HG03097 (cell line): ENCODE measurements at regions not wholly inside any gene's neighbourhood (a gene's known extent, or its start where the extent isn't known, plus 50 kb on each side); places are given as distances from the start of the nearest gene placed in this dataset.

ENCODE experiments used
- ATAC-seq: cut with Tn5 transposase; IDR thresholded peaks from one replicate; pipeline ENCODE4 v1.9.1; 2021; ENCODE audit not compliant: unreplicated experiment, low FRiP score

GRCh38 chr12:124184456-124184855 lies 110.4 kb upstream of the RFLNA start:
- no peak for ATAC-seq

- no peak for ATAC-seq
Observed at GRCh38 chr12:124185971-124186686, 108.8 kb upstream of the RFLNA start.

DNA sequence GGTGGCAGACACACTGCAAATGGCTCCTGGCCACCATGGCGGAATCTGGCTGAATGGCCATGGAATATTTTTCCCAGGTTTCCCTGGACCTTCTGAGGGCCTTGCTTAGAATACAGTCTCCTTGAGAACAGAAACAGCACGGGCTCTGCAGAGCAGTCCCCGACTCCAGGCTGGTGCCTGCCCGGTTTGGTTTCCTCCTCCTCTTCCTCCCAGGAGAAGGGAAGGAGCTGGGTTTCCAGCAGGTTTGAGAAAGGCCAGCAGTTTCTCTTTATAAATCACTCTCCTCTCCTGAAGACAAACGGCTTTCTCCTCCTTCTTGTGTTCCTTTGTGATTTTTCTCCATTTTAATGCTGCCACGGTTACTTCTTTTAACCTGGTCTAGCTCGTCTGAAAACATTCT lies 106.8 kb upstream of the RFLNA start:
- ATAC-seq = no peak

GRCh38 chr12:124188561-124189405 lies 106.1 kb upstream of the RFLNA start:
- ATAC-seq = no peak

DNA sequence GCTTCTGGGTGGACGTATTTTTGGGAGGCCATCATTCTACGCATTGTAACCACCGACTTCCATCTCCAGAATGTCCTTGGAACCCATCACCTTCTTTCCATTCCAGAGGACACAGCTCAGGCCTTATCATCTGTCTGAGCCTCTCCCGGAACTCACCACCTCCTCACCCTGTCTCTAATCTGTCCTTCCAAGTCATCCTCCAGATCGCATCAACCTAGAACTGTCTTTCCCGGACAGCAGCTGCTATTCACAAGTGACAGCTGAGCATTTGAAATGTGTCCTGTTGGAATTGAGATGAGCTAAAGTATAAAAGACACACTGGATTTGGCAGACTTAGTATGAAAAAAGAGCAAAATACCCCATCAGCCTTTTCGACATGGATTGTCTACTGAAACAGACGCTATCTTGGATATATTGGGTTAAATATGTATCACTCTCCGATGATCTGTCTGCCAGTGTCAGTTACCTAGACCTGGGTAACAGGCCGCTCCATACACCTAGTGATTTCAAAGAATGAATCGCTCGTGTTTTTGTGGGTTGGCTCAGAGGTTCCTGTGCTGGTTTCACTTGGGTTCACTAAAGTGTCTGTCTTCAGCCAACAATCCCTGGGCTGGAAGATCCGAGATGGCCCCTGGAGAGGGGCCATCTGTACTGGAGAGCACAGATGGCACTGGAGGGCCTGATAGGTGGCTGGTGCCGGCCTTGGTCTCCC lies 104.4 kb upstream of the RFLNA start:
- ATAC-seq = no peak

DNA sequence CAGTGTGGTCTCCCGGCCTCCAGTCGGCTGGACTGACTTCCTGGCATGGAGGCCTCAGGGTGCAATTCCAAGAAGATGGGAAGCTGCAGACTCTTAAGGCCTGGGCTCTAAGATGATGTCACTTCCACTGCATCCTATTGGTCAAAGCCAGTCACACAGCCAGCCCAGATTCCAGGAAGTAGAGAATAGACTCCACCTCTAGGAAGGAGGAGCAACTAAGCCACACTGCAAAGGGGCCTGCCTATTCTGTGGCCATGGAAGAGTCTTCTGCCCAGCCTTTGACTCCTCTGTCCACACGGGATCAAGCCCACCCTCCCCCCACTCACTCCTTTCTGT lies 103.9 kb upstream of the RFLNA start:
- no peak for ATAC-seq

- ATAC-seq = no peak
Observed at GRCh38 chr12:124191966-124192365, 102.9 kb upstream of the RFLNA start.

DNA sequence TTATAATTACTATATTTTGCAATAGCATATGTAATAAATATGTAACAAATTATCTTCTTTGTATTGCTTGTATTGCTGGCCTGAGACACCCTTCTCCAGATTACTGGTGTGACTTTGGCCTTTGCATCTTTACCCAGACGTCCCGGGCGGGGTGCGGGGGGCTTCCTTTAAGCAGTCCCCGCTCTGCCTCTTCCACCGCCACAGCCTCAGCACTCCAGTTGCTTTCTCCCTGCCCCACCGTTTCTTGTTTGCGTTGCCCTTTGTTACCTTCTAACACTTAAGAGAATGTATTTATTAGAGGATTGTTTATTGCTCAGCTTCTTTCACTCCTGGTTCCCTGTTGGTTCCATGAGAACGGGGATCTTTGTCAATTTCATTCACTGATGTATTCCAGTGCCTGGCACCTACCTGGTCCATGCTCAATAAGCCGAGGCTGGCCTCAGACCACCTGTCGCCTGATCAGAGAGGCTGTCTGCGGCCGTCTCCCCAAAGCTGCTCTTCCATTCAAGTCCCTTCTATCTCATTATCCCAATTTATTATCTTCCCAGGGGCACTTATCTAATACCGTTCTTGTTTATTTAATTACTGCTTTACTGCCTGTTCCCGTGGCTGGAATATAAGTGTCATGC lies 100.5 kb upstream of the RFLNA start:
- ATAC-seq = no peak

- no peak for ATAC-seq
Observed at GRCh38 chr12:124194893-124195566, 99.9 kb upstream of the RFLNA start.

GRCh38 chr12:124195567-124195942 lies 99.3 kb upstream of the RFLNA start:
- no peak for ATAC-seq

DNA sequence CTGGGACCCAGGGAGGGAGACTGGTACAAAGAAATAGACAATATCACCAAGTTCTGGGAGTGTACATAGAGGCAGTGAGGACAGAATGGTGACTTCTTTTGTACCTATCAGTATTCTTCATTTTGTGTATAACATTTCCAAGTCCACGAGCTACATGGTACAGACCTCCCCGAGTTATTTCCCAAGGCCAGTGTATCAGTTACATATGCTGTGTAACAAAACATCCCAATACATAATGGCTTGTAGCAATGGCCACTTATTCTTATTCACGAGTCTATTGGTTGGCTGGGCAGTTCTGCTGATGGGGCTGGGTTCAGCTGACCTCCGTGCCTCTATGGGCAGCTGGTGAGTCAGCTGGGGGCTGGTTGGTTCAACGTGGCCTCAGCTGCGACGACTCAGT lies 98.7 kb upstream of the RFLNA start:
- ATAC-seq = no peak

- no peak for ATAC-seq
Observed at GRCh38 chr12:124201248-124201647, 93.6 kb upstream of the RFLNA start.

GRCh38 chr12:124203176-124203575 lies 91.7 kb upstream of the RFLNA start:
- no peak for ATAC-seq

DNA sequence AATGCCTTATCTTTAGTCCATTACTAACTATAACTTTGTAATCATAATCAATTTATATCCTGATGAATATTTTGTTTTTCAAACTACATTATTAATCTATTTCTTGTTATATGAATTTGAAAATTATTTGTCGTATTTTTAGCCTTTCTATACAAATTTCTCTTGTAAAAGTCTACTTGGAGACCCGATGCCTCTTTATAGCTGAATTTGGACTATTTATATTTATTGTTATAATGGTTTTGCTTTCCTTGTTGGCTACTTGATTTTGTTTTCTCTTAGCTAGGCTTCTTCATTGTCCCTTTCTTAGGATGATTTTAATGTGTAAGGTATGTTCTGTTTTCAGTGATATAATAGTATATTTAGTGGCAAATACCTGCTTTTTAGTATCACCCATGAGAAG lies 89.5 kb upstream of the RFLNA start:
- ATAC-seq = no peak

DNA sequence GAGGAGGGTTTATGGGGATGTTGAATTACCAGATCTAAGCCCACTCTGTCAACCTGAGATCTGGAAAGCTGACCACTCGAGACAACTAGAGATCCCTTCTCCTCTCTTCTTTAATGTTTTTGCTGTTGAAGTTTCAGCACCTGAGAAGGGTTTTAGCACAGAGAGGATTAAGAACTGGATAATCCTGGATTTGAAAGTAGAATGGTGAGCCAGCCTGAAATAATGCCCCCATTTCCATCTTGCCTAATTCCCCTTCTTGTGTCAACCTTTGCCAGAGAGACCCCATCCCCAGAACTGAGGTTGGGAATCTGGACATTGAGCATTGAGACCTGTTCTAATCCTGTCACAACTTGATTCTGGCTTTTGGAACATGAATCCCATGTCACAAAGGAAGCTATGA lies 87.8 kb upstream of the RFLNA start:
- no peak for ATAC-seq

DNA sequence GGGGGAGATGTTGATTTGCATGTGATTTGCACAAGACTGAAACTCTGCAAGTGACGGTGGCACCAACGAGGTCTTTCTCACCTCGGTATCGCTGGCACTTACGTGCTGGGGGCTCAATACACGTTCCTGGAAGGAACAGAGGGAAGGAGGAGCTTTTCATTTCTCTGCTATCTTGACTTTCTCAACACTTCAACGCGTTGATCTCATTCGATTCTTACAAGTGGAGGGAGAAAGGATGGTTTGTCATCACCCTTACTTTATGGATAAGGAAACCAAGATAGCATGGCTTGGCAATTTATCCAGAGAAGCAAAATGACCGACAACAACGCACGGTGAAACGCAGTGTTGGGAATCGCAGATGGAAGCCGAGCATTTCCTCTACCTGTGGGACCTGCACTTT lies 87.3 kb upstream of the RFLNA start:
- ATAC-seq = no peak

GRCh38 chr12:124208489-124208888 lies 86.4 kb upstream of the RFLNA start:
- no peak for ATAC-seq

DNA sequence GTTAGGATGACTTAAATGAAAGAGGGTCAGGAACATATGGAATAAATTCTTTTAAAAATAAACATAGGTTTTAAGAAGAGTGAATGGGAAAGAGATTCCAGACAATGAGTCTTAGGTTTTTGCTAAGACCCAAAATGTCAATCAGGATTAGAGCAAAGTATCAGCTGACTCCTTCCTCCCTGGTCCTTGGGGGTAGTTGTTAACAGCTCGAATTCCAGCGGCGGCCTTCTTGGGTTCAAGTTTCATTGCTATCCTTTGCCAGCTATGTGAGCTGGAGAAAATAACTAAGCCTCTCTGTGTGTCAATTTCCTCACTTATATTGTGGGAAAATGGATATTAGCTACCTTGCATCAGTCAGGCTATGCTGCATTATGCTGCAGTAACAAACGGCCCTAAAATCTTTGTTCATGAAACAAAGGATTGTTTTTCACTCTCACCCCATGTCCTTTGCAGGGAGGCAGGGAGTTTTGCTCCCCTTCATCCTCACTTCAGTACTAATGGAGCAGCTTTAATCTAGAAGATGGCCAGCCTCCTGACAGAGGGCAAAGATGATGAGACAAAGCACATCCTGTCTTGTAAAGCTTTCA lies 83.8 kb upstream of the RFLNA start:
- no peak for ATAC-seq

DNA sequence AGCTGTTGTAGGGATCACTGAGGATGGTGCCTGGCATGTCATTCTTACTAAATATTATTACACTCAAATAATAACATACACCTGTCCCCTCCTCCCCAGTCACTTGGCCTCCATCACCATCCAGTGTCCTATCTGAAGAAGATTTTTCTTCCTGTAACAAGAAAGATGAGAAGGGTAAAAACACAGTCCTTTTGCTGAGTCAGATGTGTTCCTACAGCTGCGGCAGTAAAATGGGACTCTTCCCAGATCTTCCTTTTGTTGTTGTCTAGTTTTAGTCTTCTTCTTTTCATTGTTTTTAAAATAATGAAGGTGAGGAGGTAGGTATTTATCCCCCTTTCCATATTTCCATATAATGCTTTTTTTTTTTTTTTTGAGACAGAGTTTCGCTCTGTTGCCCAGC lies 83.1 kb upstream of the RFLNA start:
- no peak for ATAC-seq

GRCh38 chr12:124213666-124214347 lies 81.1 kb upstream of the RFLNA start:
- ATAC-seq = no peak
